IMR-90 (cell line): ENCODE measurements at regions not wholly inside any gene's neighbourhood (a gene's known extent, or its start where the extent isn't known, plus 50 kb on each side); places are given as distances from the start of the nearest gene placed in this dataset.

ENCODE experiments used
- ATAC-seq: fragments of 200-7000 bp; cut with Tn5 transposase; 2 replicates; pipeline ENCODE4 v1.9.1; 2020; ENCODE audit warnings: low read depth, mild to moderate bottlenecking, moderate library complexity
- BruUV-seq: library from RNA; stranded (reverse); fragments of 400-500 nt; replicated peaks from 2 replicates; lab custom pipeline; 2021; lab: Mats Ljungman, UMichigan
- CTCF ChIA-PET: fragments of 300-600 bp; formaldehyde crosslinking; extraction: SDS; loops from one replicate; lab custom pipeline; 2021; ENCODE audit warnings: antibody characterized with exemption; lab: Yijun Ruan, JAX
- POLR2A ChIA-PET: fragments of 300-600 bp; sonication (Branson Sonifier 250); formaldehyde crosslinking; loops from one replicate; lab custom pipeline; 2022; ENCODE audit warnings: antibody characterized with exemption; ENCODE audit not compliant: unreplicated experiment; lab: Charles Lee
- DNase-seq: peaks from one replicate; pipeline ENCODE4 v3.0.0; 2013
- H2AFZ ChIP-seq: replicated peaks from 2 replicates; pipeline ENCODE3; 2013; ENCODE audit warnings: low read length, mild to moderate bottlenecking; ENCODE audit not compliant: poor library complexity
- H2AK5ac ChIP-seq: 2 replicates; pipeline ENCODE4 v1.6.1; 2013; ENCODE audit warnings: low read depth, low read length, inconsistent platforms
- H2AK9ac ChIP-seq: replicated peaks from 2 replicates; pipeline ENCODE3; 2013; ENCODE audit warnings: mild to moderate bottlenecking, low read depth, low read length, moderate library complexity; ENCODE audit not compliant: poor library complexity
- H2BK120ac ChIP-seq: 2 replicates; pipeline ENCODE4 v1.6.1; 2013; ENCODE audit warnings: low read depth, low read length, inconsistent platforms
- H2BK15ac ChIP-seq: 3 replicates; pipeline ENCODE4 v1.6.1; 2013; ENCODE audit warnings: low read depth, low read length, inconsistent platforms
- H2BK20ac ChIP-seq: 2 replicates; pipeline ENCODE4 v1.6.1; 2013; ENCODE audit warnings: low read depth, mild to moderate bottlenecking, inconsistent platforms, low read length, moderate library complexity
- H2BK5ac ChIP-seq: 2 replicates; pipeline ENCODE4 v1.6.1; 2013; ENCODE audit warnings: mild to moderate bottlenecking, low read depth, low read length, inconsistent platforms; ENCODE audit not compliant: poor library complexity, severe bottlenecking
- H3K14ac ChIP-seq: replicated peaks from 2 replicates; pipeline ENCODE4 v1.6.1; 2013; ENCODE audit warnings: low read depth, low read length, inconsistent platforms
- H3K18ac ChIP-seq: 2 replicates; pipeline ENCODE4 v1.6.1; 2013; ENCODE audit warnings: low read depth, low read length, control low read depth
- H3K23ac ChIP-seq: 2 replicates; pipeline ENCODE4 v1.6.1; 2013; ENCODE audit warnings: low read depth, low read length, inconsistent platforms
- H3K27ac ChIP-seq: 2 replicates; pipeline ENCODE4 v1.5.1; 2013; ENCODE audit warnings: mild to moderate bottlenecking, control low read depth, low read length; ENCODE audit not compliant: insufficient read depth
- H3K27me3 ChIP-seq: 2 replicates; pipeline ENCODE4 v1.6.1; 2013; ENCODE audit warnings: low read length; ENCODE audit not compliant: control insufficient read depth, insufficient read depth
- H3K36me3 ChIP-seq: 2 replicates; pipeline ENCODE4 v1.6.1; 2013; ENCODE audit warnings: low read length, mixed read lengths; ENCODE audit not compliant: control insufficient read depth, insufficient read depth
- H3K4ac ChIP-seq: 2 replicates; pipeline ENCODE4 v1.6.1; 2013; ENCODE audit warnings: low read depth, low read length, inconsistent platforms
- H3K4me1 ChIP-seq: 2 replicates; pipeline ENCODE4 v1.6.1; 2013; ENCODE audit warnings: low read length, mixed read lengths; ENCODE audit not compliant: control insufficient read depth, insufficient read depth
- H3K4me2 ChIP-seq: 2 replicates; pipeline ENCODE4 v1.6.1; 2013; ENCODE audit warnings: low read depth, mild to moderate bottlenecking, control low read depth, low read length, moderate library complexity
- H3K4me3 ChIP-seq: 2 replicates; pipeline ENCODE4 v1.5.1; 2013; ENCODE audit warnings: low read depth, mild to moderate bottlenecking, control low read depth, low read length, moderate library complexity; ENCODE audit not compliant: insufficient read depth
- H3K56ac ChIP-seq: 2 replicates; pipeline ENCODE4 v1.6.1; 2013; ENCODE audit warnings: low read length, inconsistent platforms; ENCODE audit not compliant: insufficient read depth; ENCODE audit errors: extremely low read depth
- H3K79me1 ChIP-seq, 2 experiments: 2 replicates each; pipeline ENCODE4 v1.6.1; 2013; ENCODE audit warnings: low read length in 2 of 2, inconsistent platforms in 1 of 2, low read depth in 1 of 2
- H3K9ac ChIP-seq: 2 replicates; pipeline ENCODE4 v1.6.1; 2013; ENCODE audit warnings: low read depth, low read length, control low read depth
- H3K9me1 ChIP-seq: 2 replicates; pipeline ENCODE4 v1.6.1; 2013; ENCODE audit warnings: low read length, inconsistent platforms; ENCODE audit not compliant: insufficient read depth
- H3K9me3 ChIP-seq: 2 replicates; pipeline ENCODE4 v1.6.1; 2013; ENCODE audit warnings: low read length; ENCODE audit not compliant: control insufficient read depth, insufficient read depth
- H4K20me1 ChIP-seq: 2 replicates; pipeline ENCODE4 v1.6.1; 2013; ENCODE audit warnings: low read length, inconsistent platforms; ENCODE audit not compliant: insufficient read depth
- H4K5ac ChIP-seq: 2 replicates; pipeline ENCODE4 v1.6.1; 2013; ENCODE audit warnings: mild to moderate bottlenecking, low read depth, low read length, control low read depth
- H4K8ac ChIP-seq, 2 experiments: 2 replicates each; pipeline ENCODE4 v1.6.1; 2013; ENCODE audit warnings: low read depth in 2 of 2, low read length in 2 of 2, control low read depth in 1 of 2, inconsistent platforms in 1 of 2
- H4K91ac ChIP-seq: 2 replicates; pipeline ENCODE4 v1.6.1; 2013; ENCODE audit warnings: low read depth, low read length, inconsistent platforms; ENCODE audit not compliant: insufficient read depth
- MAZ ChIP-seq: IDR thresholded peaks from 2 replicates; pipeline ENCODE4 v1.6.1; 2012; ENCODE audit warnings: low read depth, mild to moderate bottlenecking, low read length, improper control_type of control experiment, moderate library complexity, borderline replicate concordance
- NFE2L2 ChIP-seq: fragments of 150-350 bp; IDR thresholded peaks from 2 replicates; pipeline ENCODE4 v1.6.1; 2016; ENCODE audit warnings: low read depth, mild to moderate bottlenecking, low read length
- WGBS, 2 experiments: methylation state at CpG; one replicate each; pipeline versions ENCODE4 v1.1.5 to v1.1.7; 2013; ENCODE audit warnings: missing lambda C conversion rate in 2 of 2; ENCODE audit not compliant: insufficient read length in 1 of 2; ENCODE audit errors: extremely low coverage in 2 of 2; 5-methylcytosine and 5-hydroxymethylcytosine counted together
- dilution Hi-C: fragments of 300-500 bp; cut with HindIII; formaldehyde crosslinking; loops from one replicate; pipeline ENCODE4 v1.14.3; 2018; ENCODE audit warnings: low sequenced_read_pairs; ENCODE audit not compliant: unreplicated experiment
- in situ Hi-C: fragments of 300-500 bp; cut with MboI; formaldehyde crosslinking; loops from 3 replicates; pipeline ENCODE4 v1.14.3; 2019; ENCODE audit warnings: low sequenced_read_pairs, inconsistent platforms, mixed read lengths
- intact Hi-C: fragments of 100-400 bp; cut with micrococcal nuclease; formaldehyde crosslinking; loops from 2 replicates; pipeline ENCODE4 v1.10.0; 2022
- TF ChIP-seq, protein P1 (sequence below): fragments of 150-350 bp; IDR thresholded peaks from 2 replicates; pipeline ENCODE4 v1.6.1; 2017; ENCODE audit warnings: mild to moderate bottlenecking, antibody characterized with exemption, low read length, low read depth
- TF ChIP-seq, protein P2 (sequence below): conservative IDR thresholded peaks from 2 replicates; pipeline ENCODE4 v1.5.1; 2012; ENCODE audit warnings: mild to moderate bottlenecking, low read depth, low read length, improper control_type of control experiment

DNA sequence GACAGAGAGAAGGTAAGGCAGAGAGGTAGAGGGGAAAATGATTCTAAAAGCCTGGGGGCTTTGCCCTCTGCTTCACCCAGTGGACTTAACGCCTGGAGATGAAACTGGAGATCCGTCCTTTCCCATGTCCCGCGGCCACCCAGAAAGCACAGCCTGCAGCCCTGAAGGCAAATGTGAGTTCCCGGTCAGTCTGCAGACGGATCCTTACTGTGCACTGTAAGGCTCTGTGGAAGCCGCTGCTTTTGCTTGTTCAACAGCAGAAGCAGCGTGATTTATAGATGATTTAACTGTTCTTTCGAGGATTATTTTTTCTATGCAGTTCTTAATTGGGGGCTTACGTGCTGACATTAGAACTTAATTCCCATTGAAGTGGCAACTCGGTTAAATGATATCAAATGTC lies 290.4 kb downstream of the FOXL1 start:
- H2BK120ac ChIP-seq = no peak overlapping the region
- no peak overlapping the region for H2AK5ac ChIP-seq
- H4K91ac ChIP-seq = no peak overlapping the region
- peaks cover 3% of the 10 kb centered on the region; the same call in 1 of the 2 replicates for H3K27me3 ChIP-seq
- dilution Hi-C loops = no loop called here
- no peak overlapping the region for H3K56ac ChIP-seq
- H2BK5ac ChIP-seq = no peak overlapping the region
- ChIA-PET POLR2A (no interaction called here), CTCF (no interaction called here)
- intact Hi-C loops = no loop called here
- no peak overlapping the region for H3K18ac ChIP-seq
- H4K5ac ChIP-seq = no peak overlapping the region
- H3K79me1 ChIP-seq = no peaks in the 10 kb centered on the region
- in situ Hi-C loops = no loop called here
- TF ChIP-seq, protein P1, sequence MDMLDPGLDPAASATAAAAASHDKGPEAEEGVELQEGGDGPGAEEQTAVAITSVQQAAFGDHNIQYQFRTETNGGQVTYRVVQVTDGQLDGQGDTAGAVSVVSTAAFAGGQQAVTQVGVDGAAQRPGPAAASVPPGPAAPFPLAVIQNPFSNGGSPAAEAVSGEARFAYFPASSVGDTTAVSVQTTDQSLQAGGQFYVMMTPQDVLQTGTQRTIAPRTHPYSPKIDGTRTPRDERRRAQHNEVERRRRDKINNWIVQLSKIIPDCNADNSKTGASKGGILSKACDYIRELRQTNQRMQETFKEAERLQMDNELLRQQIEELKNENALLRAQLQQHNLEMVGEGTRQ = no peak
- TF ChIP-seq, protein P2, sequence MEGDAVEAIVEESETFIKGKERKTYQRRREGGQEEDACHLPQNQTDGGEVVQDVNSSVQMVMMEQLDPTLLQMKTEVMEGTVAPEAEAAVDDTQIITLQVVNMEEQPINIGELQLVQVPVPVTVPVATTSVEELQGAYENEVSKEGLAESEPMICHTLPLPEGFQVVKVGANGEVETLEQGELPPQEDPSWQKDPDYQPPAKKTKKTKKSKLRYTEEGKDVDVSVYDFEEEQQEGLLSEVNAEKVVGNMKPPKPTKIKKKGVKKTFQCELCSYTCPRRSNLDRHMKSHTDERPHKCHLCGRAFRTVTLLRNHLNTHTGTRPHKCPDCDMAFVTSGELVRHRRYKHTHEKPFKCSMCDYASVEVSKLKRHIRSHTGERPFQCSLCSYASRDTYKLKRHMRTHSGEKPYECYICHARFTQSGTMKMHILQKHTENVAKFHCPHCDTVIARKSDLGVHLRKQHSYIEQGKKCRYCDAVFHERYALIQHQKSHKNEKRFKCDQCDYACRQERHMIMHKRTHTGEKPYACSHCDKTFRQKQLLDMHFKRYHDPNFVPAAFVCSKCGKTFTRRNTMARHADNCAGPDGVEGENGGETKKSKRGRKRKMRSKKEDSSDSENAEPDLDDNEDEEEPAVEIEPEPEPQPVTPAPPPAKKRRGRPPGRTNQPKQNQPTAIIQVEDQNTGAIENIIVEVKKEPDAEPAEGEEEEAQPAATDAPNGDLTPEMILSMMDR = no peak
- TF ChIP-seq MAZ (no peak), NFE2L2 (no peak)
- no peak overlapping the region for H3K4ac ChIP-seq
- H4K20me1 ChIP-seq = no peaks in the 10 kb centered on the region
- H3K4me2 ChIP-seq = no peak overlapping the region
- H3K14ac ChIP-seq = no peak overlapping the region
- no peak overlapping the region for H2BK20ac ChIP-seq
- no peak overlapping the region for H3K9ac ChIP-seq
- H3K36me3 ChIP-seq = no peaks in the 10 kb centered on the region
- WGBS, 2 experiments = 71% methylated on average over 7 of the region's 11 CpGs; no CpG with 5 or more reads in 1 of the 2 experiments
- no peak overlapping the region for H4K8ac ChIP-seq
- H3K9me3 ChIP-seq = peaks cover 11% of the 10 kb centered on the region
- H3K4me1 ChIP-seq = peaks cover 10% of the 10 kb centered on the region; the same call in 1 of the 2 replicates
- no peak overlapping the region for H2BK15ac ChIP-seq
- no peak overlapping the region for H2AK9ac ChIP-seq
- H2AFZ ChIP-seq = no peak overlapping the region
- ATAC-seq (no peak), DNase-seq (no peak)
- H3K27ac ChIP-seq = no peak overlapping the region
- H3K9me1 ChIP-seq = no peaks in the 10 kb centered on the region; the same call in 1 of the 2 replicates
- no TSS peak for BruUV-seq
- no peak overlapping the region for H3K23ac ChIP-seq
- no peak overlapping the region for H3K4me3 ChIP-seq
